ENCODE measurements at regions not wholly inside any gene's neighbourhood (a gene's known extent, or its start where the extent isn't known, plus 50 kb on each side); places are given as distances from the start of the nearest gene placed in this dataset.
"Not testable (repeated sequence)": the region's sequence is repeated elsewhere in the genome, so short reads cannot be mapped to it uniquely, and the experiment has no call there.

- DNase-seq (ENCODE audit: low read depth): no peak
Observed at GRCh38 chr6:19694697-19695096, 142.5 kb upstream of the ID4 start.

DNA sequence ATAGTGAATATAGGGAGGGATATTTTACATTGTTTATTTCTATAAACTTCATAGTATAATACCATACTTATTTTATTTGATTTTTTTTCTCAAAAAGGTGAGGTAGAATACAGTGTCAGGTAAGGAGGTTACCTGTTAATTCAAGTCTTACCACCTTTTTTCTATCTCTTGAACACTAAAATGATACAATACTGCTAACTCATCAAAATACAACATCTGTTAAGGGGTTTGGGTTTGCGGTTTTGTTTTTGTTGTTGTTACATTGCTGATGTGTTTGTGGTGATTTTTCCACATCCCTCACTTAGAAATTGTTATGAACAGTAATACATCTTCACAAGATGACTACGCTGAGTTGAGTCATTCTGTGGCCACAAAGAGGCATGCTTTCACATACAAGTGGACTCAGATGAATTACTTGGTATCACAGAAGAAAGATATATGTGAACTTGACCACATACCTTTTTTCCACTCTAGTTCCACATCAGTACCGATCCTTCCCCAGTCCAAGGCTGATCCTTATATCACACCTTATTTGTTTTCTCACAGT lies 139.4 kb upstream of the ID4 start:
- DNase-seq (ENCODE audit: low read depth): peak; percentile 97

- no peak for DNase-seq (ENCODE audit: low read depth)
Observed at GRCh38 chr6:19699932-19700331, 137.2 kb upstream of the ID4 start.

DNA sequence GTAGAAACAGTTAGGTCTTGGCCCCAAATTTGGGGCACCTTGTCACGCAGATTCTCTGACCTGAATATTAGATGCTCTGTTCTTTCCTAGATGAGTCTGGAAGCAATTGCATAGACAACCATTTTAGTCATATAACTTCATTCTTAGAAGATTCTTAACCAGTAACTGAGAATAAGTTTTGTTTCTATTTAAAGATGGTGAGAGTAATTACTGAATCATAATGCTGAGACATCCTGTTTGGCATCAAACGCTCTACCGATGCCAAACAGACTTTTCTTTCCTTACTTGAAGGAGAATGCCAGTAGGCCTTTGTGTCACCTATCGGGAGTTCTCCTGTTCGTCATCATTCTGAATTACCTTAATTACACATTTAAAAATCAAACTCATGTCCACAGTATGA lies 131.6 kb upstream of the ID4 start:
- no peak for DNase-seq (ENCODE audit: low read depth)

GRCh38 chr6:19712012-19712688 lies 125.0 kb upstream of the ID4 start:
- no peak for DNase-seq (ENCODE audit: low read depth)

- no peak for DNase-seq (ENCODE audit: low read depth)
Observed at GRCh38 chr6:19712998-19713397, 124.2 kb upstream of the ID4 start.

DNA sequence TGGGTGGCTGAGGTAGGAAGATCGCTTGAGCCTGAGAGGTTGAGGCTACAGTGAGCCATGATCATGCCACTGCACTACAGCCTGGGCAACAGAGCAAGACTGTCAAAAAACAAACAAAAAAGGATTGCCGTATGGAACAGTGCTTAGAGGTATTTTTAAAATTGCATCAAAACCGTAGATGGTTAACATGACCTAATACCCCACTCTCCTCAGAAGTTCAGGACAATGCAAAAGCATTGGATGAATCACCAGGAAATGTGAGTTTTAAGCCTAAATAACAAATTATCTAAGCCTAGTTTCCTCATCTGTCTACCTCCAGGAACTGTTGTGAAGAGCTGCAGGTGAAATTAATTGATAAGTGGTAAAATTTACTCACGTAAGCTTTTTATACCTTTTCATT lies 123.8 kb upstream of the ID4 start:
- DNase-seq (ENCODE audit: low read depth): no peak

DNA sequence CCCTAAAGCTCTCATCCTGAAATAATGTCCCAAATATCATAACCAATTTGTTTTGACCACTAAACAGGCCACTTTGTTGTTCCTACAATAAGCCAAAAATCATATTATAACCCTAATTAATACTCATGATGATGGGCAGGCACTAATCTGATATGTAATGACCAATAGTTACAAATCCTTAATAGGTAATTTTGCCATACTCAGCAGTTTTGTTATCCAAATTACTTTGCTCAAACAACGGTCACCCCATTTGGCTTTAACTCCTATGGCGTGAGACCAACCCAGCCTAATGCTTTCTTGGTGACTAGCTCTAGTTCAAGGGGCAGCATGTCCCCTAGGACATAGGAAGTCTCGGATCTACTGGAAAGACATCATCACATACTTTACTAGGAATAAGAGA lies 123.2 kb upstream of the ID4 start:
- DNase-seq (ENCODE audit: low read depth): no peak

DNA sequence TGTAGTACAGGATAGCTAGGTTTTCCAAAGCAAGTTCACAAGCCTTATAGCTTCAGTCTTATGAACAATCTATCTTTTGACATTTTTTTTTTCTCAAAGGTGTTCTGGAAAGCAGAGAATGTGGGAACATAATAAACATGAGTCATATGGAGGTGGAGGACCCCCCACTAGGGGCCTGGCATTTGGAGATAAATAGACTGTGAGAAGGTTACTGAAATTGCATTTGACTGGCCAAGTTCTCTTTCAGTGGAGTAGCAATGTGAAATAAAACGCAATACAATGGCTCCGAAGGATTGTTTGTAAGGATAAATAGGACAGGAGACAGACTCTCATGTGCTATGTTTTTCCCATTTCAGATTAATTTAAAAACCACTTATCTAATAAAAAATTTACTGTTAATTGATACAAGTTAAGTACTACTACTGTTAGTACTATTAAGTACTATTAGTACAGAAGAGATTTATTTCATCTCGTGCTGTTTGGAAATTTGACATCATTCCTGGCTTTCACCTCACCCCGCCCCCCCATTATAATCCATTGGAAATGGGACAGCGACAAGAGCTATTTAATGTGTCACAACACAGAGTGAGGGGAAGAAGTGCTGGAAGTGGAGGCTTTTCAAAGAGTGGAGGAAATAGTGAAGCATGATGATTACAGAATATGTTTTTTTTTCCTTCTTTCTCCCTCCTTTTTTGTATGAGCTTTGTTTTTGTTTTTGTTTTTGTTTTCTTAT lies 122.6 kb upstream of the ID4 start:
- DNase-seq (ENCODE audit: low read depth): no peak

GRCh38 chr6:19715167-19715551 lies 122.0 kb upstream of the ID4 start:
- DNase-seq (ENCODE audit: low read depth): peak; percentile 3

- peak; percentile 52 for DNase-seq (ENCODE audit: low read depth)
Observed at GRCh38 chr6:19719691-19720128, 117.5 kb upstream of the ID4 start.

GRCh38 chr6:19721766-19722377 lies 115.3 kb upstream of the ID4 start:
- no peak for DNase-seq (ENCODE audit: low read depth)

DNA sequence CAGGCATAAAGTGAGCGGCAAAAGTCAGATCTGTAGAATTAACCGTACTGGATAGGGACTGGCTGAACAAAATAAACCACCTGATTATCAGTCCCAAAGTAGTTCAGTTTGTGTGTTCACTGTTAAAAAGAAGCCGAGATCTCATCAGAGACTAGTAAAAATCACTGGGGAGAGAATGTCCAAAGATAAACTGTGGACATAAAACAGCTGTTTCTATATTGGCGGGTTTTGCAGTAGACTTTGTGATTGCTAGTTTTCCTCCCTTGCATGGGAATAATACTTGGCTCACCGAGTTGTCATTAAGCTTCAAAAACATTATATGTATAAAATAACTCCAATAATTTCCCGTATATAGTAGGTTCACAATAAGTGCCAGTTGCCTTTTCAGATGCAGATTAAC lies 114.2 kb upstream of the ID4 start:
- DNase-seq (ENCODE audit: low read depth): no peak

GRCh38 chr6:19723545-19723944 lies 113.6 kb upstream of the ID4 start:
- DNase-seq (ENCODE audit: low read depth): peak; percentile 28

- not testable (repeated sequence) for DNase-seq (ENCODE audit: low read depth)
Observed at GRCh38 chr6:19725436-19725835, 111.7 kb upstream of the ID4 start.

- DNase-seq (ENCODE audit: low read depth): peak; percentile 90
Observed at GRCh38 chr6:19731282-19731681, 105.9 kb upstream of the ID4 start.

DNA sequence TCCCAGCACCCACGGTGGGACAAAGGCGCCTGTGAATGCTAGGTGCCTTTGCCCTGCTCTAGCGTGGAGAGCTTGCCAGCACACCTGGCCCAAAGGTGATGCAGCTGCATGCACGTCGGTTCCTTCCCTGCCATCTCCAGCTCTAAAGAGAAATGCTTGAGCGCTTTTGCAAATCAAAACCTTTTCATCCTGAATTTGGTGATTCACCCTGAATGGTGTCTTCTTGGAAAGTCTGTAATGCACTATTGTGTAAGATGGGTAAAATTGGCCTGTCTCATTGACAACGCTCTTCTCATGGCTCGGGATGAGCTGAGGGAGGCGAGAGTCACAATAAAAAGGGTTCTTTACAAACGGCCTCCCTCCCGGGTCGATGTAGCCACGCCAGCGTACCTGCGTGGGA lies 103.1 kb upstream of the ID4 start:
- DNase-seq (ENCODE audit: low read depth): no peak

DNA sequence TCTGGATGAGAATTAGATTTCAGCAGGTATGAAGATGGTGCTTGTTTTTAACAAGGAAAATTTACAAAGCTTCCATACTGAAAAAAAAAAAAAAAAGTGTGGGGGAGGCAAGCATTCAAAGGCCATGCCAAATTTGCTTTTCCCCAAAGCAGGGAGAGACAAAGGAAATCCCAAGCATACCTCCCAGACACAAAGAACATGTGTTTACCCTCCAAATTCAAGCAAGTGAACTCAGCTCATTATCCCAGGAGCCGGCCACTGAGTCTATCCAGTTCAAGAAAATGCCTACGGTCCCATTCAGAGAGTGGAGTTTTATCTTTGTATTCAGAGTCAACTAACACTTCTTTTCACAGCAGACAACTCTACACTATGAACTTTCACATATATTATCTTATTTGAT lies 102.7 kb upstream of the ID4 start:
- no peak for DNase-seq (ENCODE audit: low read depth)

DNA sequence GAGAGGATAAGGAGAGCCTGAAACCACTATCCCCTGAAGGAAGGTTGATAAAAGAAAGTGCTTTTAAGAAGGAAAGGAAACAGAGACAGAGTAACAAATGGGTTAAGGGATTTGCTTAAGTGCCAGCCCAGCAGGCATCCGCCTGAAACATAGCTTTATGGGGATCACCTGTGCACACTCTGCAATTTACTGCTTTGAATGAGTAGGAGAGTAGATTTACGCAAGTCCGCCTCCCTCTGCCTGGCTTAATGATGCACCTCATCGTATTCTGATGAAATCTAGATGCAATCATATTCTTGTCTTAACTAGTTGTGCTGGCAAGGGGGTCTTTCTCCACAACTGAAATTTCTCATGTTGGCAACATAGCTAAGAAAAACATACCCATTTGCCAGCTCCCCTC lies 101.1 kb upstream of the ID4 start:
- peak; percentile 17 for DNase-seq (ENCODE audit: low read depth)

GRCh38 chr6:19738010-19738409 lies 99.2 kb upstream of the ID4 start:
- no peak for DNase-seq (ENCODE audit: low read depth)

GRCh38 chr6:19749722-19750121 lies 87.4 kb upstream of the ID4 start:
- DNase-seq (ENCODE audit: low read depth): no peak

GRCh38 chr6:19752746-19753145 lies 84.4 kb upstream of the ID4 start:
- no peak for DNase-seq (ENCODE audit: low read depth)

DNA sequence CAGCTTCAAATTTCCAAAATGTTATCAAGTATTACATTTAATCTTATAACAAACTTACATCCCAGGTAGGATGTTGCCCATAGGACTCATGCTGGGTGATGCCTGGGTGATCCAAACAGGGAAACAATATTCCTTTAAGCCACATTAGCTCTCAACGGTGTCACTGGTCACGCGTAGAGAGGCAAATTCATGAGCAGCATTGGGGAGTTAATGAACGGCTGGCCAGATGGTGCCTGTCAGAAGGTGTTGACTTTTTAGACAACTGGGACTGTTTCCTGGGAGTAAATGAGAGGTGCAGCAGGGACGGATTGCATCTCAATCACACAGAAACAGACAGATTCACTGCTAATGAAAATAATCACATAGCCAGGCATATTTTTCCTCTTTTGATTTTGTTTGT lies 83.3 kb upstream of the ID4 start:
- no peak for DNase-seq (ENCODE audit: low read depth)
